ENCODE measurements at regions not wholly inside any gene's neighbourhood (a gene's known extent, or its start where the extent isn't known, plus 50 kb on each side); places are given as distances from the start of the nearest gene placed in this dataset.
A peak's percentile ranks its signal among the peaks of the same experiment; 100 is the strongest.
"Not testable (repeated sequence)": the region's sequence is repeated elsewhere in the genome, so short reads cannot be mapped to it uniquely, and the experiment has no call there.

GRCh38 chr2:103396152-103396551, 634.3 kb downstream of the TMEM182 start:
- H3K4me3 ChIP-seq (ENCODE audit: low read depth, low read length) = no peak overlapping the region
- no peak for DNase-seq (ENCODE audit: low read depth, low spot score)
- no peak for TF ChIP-seq CTCF (IDR thresholded peaks at IDR 0.05; ENCODE audit: low read depth, low read length)
- in situ Hi-C loops (cut with HindIII; ENCODE audit: low sequenced_read_pairs) = no loop called here

GRCh38 chr2:103401621-103402020, 639.8 kb downstream of the TMEM182 start:
- DNase-seq (ENCODE audit: low read depth, low spot score) = peak; percentile 94
- no peak overlapping the region for H3K4me3 ChIP-seq (ENCODE audit: low read depth, low read length)
- no peak for TF ChIP-seq CTCF (IDR thresholded peaks at IDR 0.05; ENCODE audit: low read depth, low read length)
- in situ Hi-C loops (cut with HindIII; ENCODE audit: low sequenced_read_pairs) = no loop called here

DNA sequence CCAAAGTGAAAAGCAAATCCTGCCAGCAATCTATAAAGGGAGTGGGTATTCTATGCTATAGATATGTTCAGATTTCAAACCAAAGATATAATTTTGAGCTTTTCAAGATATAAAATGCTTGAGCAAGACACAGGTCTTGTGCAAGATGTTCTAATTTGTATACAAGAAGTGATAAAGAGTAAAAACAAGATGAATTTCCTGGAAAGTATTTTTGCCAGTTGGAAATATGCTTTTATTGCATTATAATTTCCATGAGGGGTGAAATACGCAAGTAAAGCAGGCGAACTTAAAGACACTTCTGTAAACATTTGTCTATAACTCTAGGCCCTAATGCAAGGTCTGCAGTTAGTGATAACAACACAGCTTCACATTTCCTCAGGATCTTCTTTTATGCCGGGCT, 640.5 kb downstream of the TMEM182 start:
- in situ Hi-C loops (cut with HindIII; ENCODE audit: low sequenced_read_pairs) = no loop called here
- no peak for DNase-seq (ENCODE audit: low read depth, low spot score)
- no peak overlapping the region for H3K4me3 ChIP-seq (ENCODE audit: low read depth, low read length)
- no peak for TF ChIP-seq CTCF (IDR thresholded peaks at IDR 0.05; ENCODE audit: low read depth, low read length)

- in situ Hi-C loops (cut with HindIII; ENCODE audit: low sequenced_read_pairs) = no loop called here
- H3K4me3 ChIP-seq (ENCODE audit: low read depth, low read length) = no peak overlapping the region
- DNase-seq (ENCODE audit: low read depth, low spot score) = peak; percentile 11
- no peak for TF ChIP-seq CTCF (IDR thresholded peaks at IDR 0.05; ENCODE audit: low read depth, low read length)
Measured at GRCh38 chr2:103402944-103403343, 641.1 kb downstream of the TMEM182 start.

- in situ Hi-C loops (cut with HindIII; ENCODE audit: low sequenced_read_pairs); H3K4me3 ChIP-seq (ENCODE audit: low read depth, low read length); DNase-seq (ENCODE audit: low read depth, low spot score): not testable (repeated sequence)
Measured at GRCh38 chr2:103403388-103403787, 641.6 kb downstream of the TMEM182 start.

GRCh38 chr2:103410221-103410620, 648.4 kb downstream of the TMEM182 start:
- DNase-seq (ENCODE audit: low read depth, low spot score) = no peak
- in situ Hi-C loops (cut with HindIII; ENCODE audit: low sequenced_read_pairs) = no loop called here
- TF ChIP-seq CTCF (IDR thresholded peaks at IDR 0.05; ENCODE audit: low read depth, low read length) = no peak
- H3K4me3 ChIP-seq (ENCODE audit: low read depth, low read length) = no peak overlapping the region

- in situ Hi-C loops (cut with HindIII; ENCODE audit: low sequenced_read_pairs) = no loop called here
- no peak for TF ChIP-seq CTCF (IDR thresholded peaks at IDR 0.05; ENCODE audit: low read depth, low read length)
- no peak overlapping the region for H3K4me3 ChIP-seq (ENCODE audit: low read depth, low read length)
- DNase-seq (ENCODE audit: low read depth, low spot score) = no peak
Measured at GRCh38 chr2:103419506-103419905, 657.7 kb downstream of the TMEM182 start.

Measured in astrocyte of the spinal cord (primary cell).